Mesendoderm (in vitro differentiated cells): ENCODE measurements at regions not wholly inside any gene's neighbourhood (a gene's known extent, or its start where the extent isn't known, plus 50 kb on each side); places are given as distances from the start of the nearest gene placed in this dataset.
"Not testable (repeated sequence)": the region's sequence is repeated elsewhere in the genome, so short reads cannot be mapped to it uniquely, and the experiment has no call there.

Experiments
- DNase-seq: peaks from one replicate; pipeline ENCODE4 v3.0.0; 2013
- H2AK5ac ChIP-seq: 2 replicates; pipeline ENCODE4 v1.6.1; 2013; ENCODE audit warnings: low read length, inconsistent platforms
- H2BK120ac ChIP-seq: 2 replicates; pipeline ENCODE4 v1.6.1; 2013; ENCODE audit warnings: low read depth, mild to moderate bottlenecking, low read length, moderate library complexity, mixed read lengths
- H2BK15ac ChIP-seq: replicated peaks from 2 replicates; pipeline ENCODE4 v1.6.1; 2013; ENCODE audit warnings: low read depth, mild to moderate bottlenecking, moderate library complexity
- H2BK5ac ChIP-seq: 2 replicates; pipeline ENCODE4 v1.6.1; 2013; ENCODE audit warnings: low read length, inconsistent platforms
- H3K18ac ChIP-seq: 2 replicates; pipeline ENCODE4 v1.6.1; 2013; ENCODE audit warnings: mild to moderate bottlenecking, low read length, mixed read lengths
- H3K23ac ChIP-seq: one replicate; pipeline ENCODE4 v1.6.1; 2013; ENCODE audit warnings: low read length
- H3K27ac ChIP-seq: 2 replicates; pipeline ENCODE4 v1.5.1; 2013; ENCODE audit warnings: low read depth, mild to moderate bottlenecking, inconsistent platforms, low read length, moderate library complexity
- H3K27me3 ChIP-seq: 2 replicates; pipeline ENCODE4 v1.6.1; 2013; ENCODE audit warnings: low read length, control low read depth, mild to moderate bottlenecking, inconsistent platforms; ENCODE audit not compliant: insufficient read depth, poor library complexity
- H3K36me3 ChIP-seq: 2 replicates; pipeline ENCODE4 v1.6.1; 2013; ENCODE audit warnings: low read length, inconsistent platforms; ENCODE audit not compliant: control insufficient read depth, insufficient read depth
- H3K4ac ChIP-seq: one replicate; pipeline ENCODE4 v1.6.1; 2013; ENCODE audit warnings: low read depth, mild to moderate bottlenecking, low read length, moderate library complexity
- H3K4me1 ChIP-seq: 2 replicates; pipeline ENCODE4 v1.6.1; 2013; ENCODE audit warnings: low read depth, low read length, inconsistent platforms; ENCODE audit not compliant: control insufficient read depth
- H3K4me2 ChIP-seq: 2 replicates; pipeline ENCODE4 v1.6.1; 2013; ENCODE audit warnings: low read length
- H3K4me3 ChIP-seq: 2 replicates; pipeline ENCODE4 v1.5.1; 2013; ENCODE audit warnings: mild to moderate bottlenecking, low read length
- H3K56ac ChIP-seq: one replicate; pipeline ENCODE4 v1.6.1; 2013; ENCODE audit warnings: low read length
- H3K79me1 ChIP-seq: 2 replicates; pipeline ENCODE4 v1.6.1; 2013; ENCODE audit warnings: low read length, inconsistent platforms
- H3K79me2 ChIP-seq: 2 replicates; pipeline ENCODE4 v1.6.1; 2013; ENCODE audit warnings: mild to moderate bottlenecking, low read length; ENCODE audit not compliant: control insufficient read depth, insufficient read depth
- H3K9ac ChIP-seq: 2 replicates; pipeline ENCODE4 v1.6.1; 2013; ENCODE audit warnings: low read length, inconsistent platforms
- H4K5ac ChIP-seq: one replicate; pipeline ENCODE4 v1.6.1; 2013; ENCODE audit warnings: low read length
- H4K8ac ChIP-seq: one replicate; pipeline ENCODE4 v1.6.1; 2013; ENCODE audit warnings: low read depth, mild to moderate bottlenecking, control low read depth, low read length, moderate library complexity
- WGBS: extraction: QIAGEN DNeasy Blood & Tissue Kit; methylation state at CpG from one replicate; pipeline ENCODE4 v1.1.7; 2013; ENCODE audit warnings: low lambda C conversion rate, missing lambda C conversion rate; ENCODE audit not compliant: insufficient coverage; ENCODE audit errors: extremely low coverage; 5-methylcytosine and 5-hydroxymethylcytosine counted together

DNA sequence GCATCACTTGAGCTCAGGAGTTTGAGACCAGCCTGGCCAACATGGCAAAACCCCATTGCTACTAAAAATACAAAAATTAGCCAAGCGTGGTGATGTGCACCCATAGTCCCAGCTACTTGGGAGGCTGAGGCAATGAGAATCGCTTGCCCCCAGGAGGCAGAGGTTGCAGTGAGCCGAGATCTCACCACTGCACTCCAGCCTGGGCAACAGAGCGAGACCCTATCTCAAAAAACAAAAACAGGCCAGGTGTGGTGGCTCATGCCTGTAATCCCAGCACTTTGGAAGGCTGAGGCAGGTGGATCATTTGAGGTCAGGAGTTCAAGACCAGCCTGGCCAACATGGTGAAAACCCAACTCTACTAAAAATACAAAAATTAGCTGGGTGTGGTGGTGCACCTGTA, 89.6 kb upstream of the EPCAM start:
- not testable (repeated sequence) for DNase-seq, H4K8ac ChIP-seq, H3K18ac ChIP-seq, H3K27ac ChIP-seq, H2AK5ac ChIP-seq, H3K79me1 ChIP-seq, H3K4me2 ChIP-seq, H3K4me1 ChIP-seq, H3K23ac ChIP-seq, H3K56ac ChIP-seq, H3K4me3 ChIP-seq, H2BK120ac ChIP-seq, H3K27me3 ChIP-seq, H3K79me2 ChIP-seq, H2BK15ac ChIP-seq, H4K5ac ChIP-seq, H3K36me3 ChIP-seq, H3K4ac ChIP-seq, H2BK5ac ChIP-seq, H3K9ac ChIP-seq
- WGBS = no CpG with 5 or more reads among the region's 4 CpGs

DNA sequence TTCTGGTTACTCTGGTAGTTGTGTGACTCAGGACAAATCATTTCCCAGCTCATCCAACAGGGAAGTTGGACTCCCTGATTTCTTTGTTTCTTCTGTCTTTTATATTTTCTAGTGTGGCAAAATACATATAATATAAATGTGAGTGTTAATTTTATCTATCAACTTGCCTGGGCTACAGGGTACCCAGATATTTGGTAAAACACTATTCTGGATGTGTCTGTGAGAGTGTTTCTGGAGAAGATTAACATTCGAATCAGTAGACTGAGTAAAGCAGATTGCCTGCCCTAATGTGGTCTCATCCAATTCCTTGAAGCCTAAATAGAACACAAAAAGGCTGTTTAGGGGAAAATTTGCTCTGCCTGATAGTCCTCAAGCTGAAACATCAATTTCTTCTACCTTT, 91.1 kb upstream of the EPCAM start:
- no peak overlapping the region for H3K4me2 ChIP-seq
- H3K4me3 ChIP-seq = no peak overlapping the region
- no peak overlapping the region for H3K4ac ChIP-seq
- no peak overlapping the region for H2BK15ac ChIP-seq
- no peak overlapping the region for H3K56ac ChIP-seq
- no CpG with 5 or more reads among the region's 1 CpG for WGBS
- H3K79me1 ChIP-seq = no peaks in the 10 kb centered on the region
- no peak overlapping the region for H2AK5ac ChIP-seq
- no peak overlapping the region for H4K8ac ChIP-seq
- H4K5ac ChIP-seq = no peak overlapping the region
- H3K18ac ChIP-seq = no peak overlapping the region
- no peaks in the 10 kb centered on the region for H3K4me1 ChIP-seq
- no peak overlapping the region for H3K9ac ChIP-seq
- H3K27me3 ChIP-seq = no peaks in the 10 kb centered on the region
- no peak overlapping the region for H2BK120ac ChIP-seq
- no peaks in the 10 kb centered on the region for H3K79me2 ChIP-seq
- H3K23ac ChIP-seq = no peak overlapping the region
- no peaks in the 10 kb centered on the region for H3K36me3 ChIP-seq
- DNase-seq = no peak
- no peak overlapping the region for H2BK5ac ChIP-seq
- H3K27ac ChIP-seq = no peak overlapping the region

DNA sequence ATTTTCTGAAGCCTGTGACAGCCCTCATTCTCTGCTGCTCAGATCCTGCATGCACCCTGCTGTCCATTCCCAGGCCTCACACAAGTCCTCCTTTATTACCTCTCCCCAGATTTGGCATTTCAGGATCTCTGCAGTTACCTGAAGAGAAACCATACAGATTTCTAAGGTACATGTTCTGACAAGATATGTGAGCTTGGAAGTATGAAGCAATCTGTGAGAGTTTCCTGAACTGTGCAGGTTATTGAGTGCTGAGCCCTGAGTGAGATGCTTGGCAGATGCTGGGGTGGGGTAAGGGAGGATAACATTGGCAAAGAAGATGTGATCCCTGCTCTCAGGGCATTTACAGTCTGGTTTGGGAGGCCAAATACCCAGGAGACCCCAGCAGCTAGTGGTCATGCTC, 91.9 kb upstream of the EPCAM start:
- Histone ChIP-seq H3K4me2 (no peak overlapping the region), H4K5ac (no peak overlapping the region), H3K36me3 (no peaks in the 10 kb centered on the region), H3K27ac (no peak overlapping the region), H3K79me2 (no peaks in the 10 kb centered on the region), H3K18ac (no peak overlapping the region), H3K4me1 (no peaks in the 10 kb centered on the region), H2BK15ac (no peak overlapping the region), H3K56ac (no peak overlapping the region), H2BK120ac (no peak overlapping the region), H3K23ac (no peak overlapping the region), H2AK5ac (no peak overlapping the region), H3K4ac (no peak overlapping the region), H3K4me3 (no peak overlapping the region), H3K27me3 (no peaks in the 10 kb centered on the region), H3K9ac (no peak overlapping the region), H2BK5ac (no peak overlapping the region), H3K79me1 (no peaks in the 10 kb centered on the region), H4K8ac (no peak overlapping the region)
- no peak for DNase-seq

DNA sequence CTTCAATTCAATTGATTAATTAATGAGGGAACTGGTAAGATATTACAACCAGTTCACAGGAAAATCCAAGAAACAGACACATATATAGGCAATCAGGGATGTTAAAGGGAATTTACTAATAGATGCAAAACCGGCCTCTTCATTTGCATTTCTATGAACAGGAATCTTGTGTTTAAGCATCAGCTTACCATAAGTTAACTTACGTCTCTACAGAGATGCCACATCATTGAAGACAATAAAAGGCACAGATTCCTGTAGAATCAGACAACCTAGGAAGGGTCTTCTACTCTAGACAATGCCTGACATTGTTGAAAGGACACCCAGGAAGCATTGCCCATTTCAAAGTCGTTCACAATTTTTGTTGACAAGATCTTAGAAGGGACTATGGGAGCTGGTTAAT, 93.0 kb upstream of the EPCAM start:
- peaks cover 3% of the 10 kb centered on the region for H3K4me1 ChIP-seq
- H3K4me2 ChIP-seq = no peak overlapping the region
- H2AK5ac ChIP-seq = no peak overlapping the region
- no peak overlapping the region for H2BK120ac ChIP-seq
- no peak overlapping the region for H2BK5ac ChIP-seq
- DNase-seq = no peak
- no peak overlapping the region for H4K5ac ChIP-seq
- H3K56ac ChIP-seq = no peak overlapping the region
- no peak overlapping the region for H2BK15ac ChIP-seq
- H3K79me1 ChIP-seq = no peaks in the 10 kb centered on the region
- H3K27me3 ChIP-seq = no peaks in the 10 kb centered on the region
- H3K79me2 ChIP-seq = no peaks in the 10 kb centered on the region
- H3K23ac ChIP-seq = no peak overlapping the region
- no CpG with 5 or more reads among the region's 3 CpGs for WGBS
- no peak overlapping the region for H3K18ac ChIP-seq
- H3K9ac ChIP-seq = no peak overlapping the region
- no peak overlapping the region for H3K27ac ChIP-seq
- no peak overlapping the region for H3K4me3 ChIP-seq
- H3K36me3 ChIP-seq = no peaks in the 10 kb centered on the region
- no peak overlapping the region for H3K4ac ChIP-seq
- H4K8ac ChIP-seq = no peak overlapping the region

DNA sequence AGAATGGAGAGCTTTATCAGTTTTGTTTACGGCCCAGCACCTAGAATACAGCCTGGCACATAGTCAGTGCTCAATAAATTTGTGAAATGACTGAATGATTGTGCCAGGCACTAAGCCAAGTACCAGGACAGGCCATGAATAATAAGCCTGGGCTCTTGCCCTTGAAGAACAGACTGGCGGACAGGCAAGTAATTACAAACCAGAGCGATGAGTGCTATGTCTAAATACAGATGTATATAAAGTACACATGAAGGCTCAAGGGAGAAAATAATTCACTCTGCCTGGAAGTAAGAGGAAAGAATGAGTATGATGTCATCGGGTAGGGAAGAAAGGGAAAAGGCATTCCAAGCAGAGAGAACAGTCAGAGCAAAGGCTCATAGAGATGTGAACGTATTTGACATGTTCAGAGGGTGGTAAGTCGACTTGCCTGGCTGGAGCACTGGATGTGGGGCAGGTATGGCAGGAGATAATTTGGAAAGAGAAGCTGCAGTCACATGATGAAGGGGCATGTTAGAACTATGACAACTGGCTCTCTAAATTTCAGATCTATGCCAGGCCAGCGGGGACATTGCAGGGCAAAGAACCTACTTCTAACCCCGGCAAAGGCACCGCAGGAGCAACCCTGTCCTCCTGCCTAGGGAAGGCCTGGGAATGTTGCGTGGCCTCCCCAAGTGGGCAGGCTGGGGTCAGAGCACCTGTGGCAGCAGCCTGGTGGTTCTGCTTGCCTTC, 94.9 kb upstream of the EPCAM start:
- Histone ChIP-seq H3K27ac (no peak overlapping the region), H3K4me3 (no peak overlapping the region), H4K8ac (no peak overlapping the region), H4K5ac (no peak overlapping the region), H3K4me2 (no peak overlapping the region), H3K4me1 (peaks cover 3% of the 10 kb centered on the region), H3K56ac (peak overlapping the region; percentile 49), H2AK5ac (no peak overlapping the region), H3K4ac (no peak overlapping the region), H2BK15ac (no peak overlapping the region), H3K18ac (no peak overlapping the region), H3K79me1 (no peaks in the 10 kb centered on the region), H3K79me2 (no peaks in the 10 kb centered on the region), H3K27me3 (no peaks in the 10 kb centered on the region), H3K36me3 (no peaks in the 10 kb centered on the region), H3K23ac (no peak overlapping the region), H2BK120ac (no peak overlapping the region), H2BK5ac (no peak overlapping the region), H3K9ac (no peak overlapping the region)
- no CpG with 5 or more reads among the region's 10 CpGs for WGBS
- no peak for DNase-seq
